Testis (tissue), 2 donors: ENCODE measurements at regions not wholly inside any gene's neighbourhood (a gene's known extent, or its start where the extent isn't known, plus 50 kb on each side); places are given as distances from the start of the nearest gene placed in this dataset.
"Not testable (repeated sequence)": the region's sequence is repeated elsewhere in the genome, so short reads cannot be mapped to it uniquely, and the experiment has no call there.

Experiments used
- DNase-seq: peaks from one replicate; pipeline ENCODE4 v3.0.0-alpha.2; 2019
- H3K27ac ChIP-seq, 2 donors: fragments of 200-600 bp; sonication (generic); one replicate each; pipeline ENCODE4 v1.5.1; 2019
- H3K27me3 ChIP-seq: fragments of 200-600 bp; sonication (generic); one replicate; pipeline ENCODE4 v1.5.1; 2019
- H3K36me3 ChIP-seq: fragments of 200-600 bp; sonication (generic); one replicate; pipeline ENCODE4 v1.5.1; 2017; ENCODE audit warnings: low read depth; ENCODE audit errors: missing control alignments
- H3K4me1 ChIP-seq: fragments of 200-600 bp; sonication (generic); one replicate; pipeline ENCODE4 v1.5.1; 2019
- H3K4me3 ChIP-seq, 2 donors: fragments of 200-600 bp; sonication (generic); one replicate each; pipeline ENCODE4 v1.5.1; 2017 to 2019
- H3K9me3 ChIP-seq: fragments of 200-600 bp; sonication (generic); one replicate; pipeline ENCODE4 v1.5.1; 2017
- CTCF ChIP-seq, 3 experiments: fragments of 450-650 bp in 2 of 3; fragments of 200-600 bp in 1 of 3; sonication (generic) in 1 of 3; IDR thresholded peaks; one replicate each; pipeline ENCODE4 v1.5.1; 2016 to 2019; ENCODE audit warnings: antibody characterized with exemption in 3 of 3, mild to moderate bottlenecking in 2 of 3, moderate library complexity in 1 of 3
- POLR2A ChIP-seq: fragments of 450-650 bp; IDR thresholded peaks from one replicate; pipeline ENCODE4 v1.6.1; 2017; ENCODE audit warnings: antibody characterized with exemption, mild to moderate bottlenecking, moderate library complexity
- WGBS, 2 donors: methylation state at CpG; one replicate each; pipeline ENCODE4 v1.1.5; 2018; 5-methylcytosine and 5-hydroxymethylcytosine counted together
- intact Hi-C: fragments of 100-400 bp; cut with DNase I; formaldehyde crosslinking; loops from one replicate; pipeline ENCODE4 v1.15.1; 2023; ENCODE audit warnings: low total_unique reads

GRCh38 chr13:37179645-37180044 lies 74.2 kb upstream of the CSNK1A1L start:
- Histone ChIP-seq H3K9me3 (no peaks in the 10 kb centered on the region), H3K36me3 (no peaks in the 10 kb centered on the region), H3K4me3 (no peak overlapping the region), H3K4me1 (no peaks in the 10 kb centered on the region), H3K27ac (no peak overlapping the region), H3K27me3 (no peaks in the 10 kb centered on the region)
- WGBS, 2 donors, result 94 to 96% methylated on average over 4 of the region's 4 CpGs
- intact Hi-C loops, result no loop called here
- TF ChIP-seq POLR2A, result no peak
- TF ChIP-seq CTCF (IDR thresholded peaks at IDR 0.05), result no peak
- no peak for DNase-seq

GRCh38 chr13:37177125-37177524 lies 71.7 kb upstream of the CSNK1A1L start:
- no peaks in the 10 kb centered on the region for H3K4me1 ChIP-seq
- intact Hi-C loops, result no loop called here
- no peak for DNase-seq
- H3K9me3 ChIP-seq, result no peaks in the 10 kb centered on the region
- H3K36me3 ChIP-seq, result no peaks in the 10 kb centered on the region
- WGBS, 2 donors, result 89 to 92% methylated on average over 3 of the region's 3 CpGs
- H3K27ac ChIP-seq, result no peak overlapping the region
- H3K27me3 ChIP-seq, result no peaks in the 10 kb centered on the region
- TF ChIP-seq CTCF (IDR thresholded peaks at IDR 0.05), result no peak
- no peak overlapping the region for H3K4me3 ChIP-seq

- 50 to 51% methylated on average over 2 of the region's 2 CpGs for WGBS, 2 donors
These were observed 70.5 kb upstream of the CSNK1A1L start for GRCh38 chr13:37175996-37176395.

GRCh38 chr13:37173214-37173613 lies 67.8 kb upstream of the CSNK1A1L start:
- WGBS, 2 donors, result 61 to 68% methylated on average over 3 of the region's 3 CpGs
- intact Hi-C loops, result no loop called here
- H3K36me3 ChIP-seq, result no peaks in the 10 kb centered on the region
- no peak for DNase-seq
- H3K27me3 ChIP-seq, result no peaks in the 10 kb centered on the region
- H3K9me3 ChIP-seq, result no peaks in the 10 kb centered on the region
- H3K4me1 ChIP-seq, result no peaks in the 10 kb centered on the region
- no peak overlapping the region for H3K27ac ChIP-seq
- TF ChIP-seq POLR2A (no peak), CTCF (IDR thresholded peaks at IDR 0.05) (no peak)
- no peak overlapping the region for H3K4me3 ChIP-seq

More at GRCh38 chr13:37175996-37176395, 70.5 kb upstream of the CSNK1A1L start:
- TF ChIP-seq POLR2A, result no peak
- TF ChIP-seq CTCF (IDR thresholded peaks at IDR 0.05), result no peak
- H3K36me3 ChIP-seq, result no peaks in the 10 kb centered on the region
- H3K4me1 ChIP-seq, result no peaks in the 10 kb centered on the region
- intact Hi-C loops, result no loop called here
- H3K27ac ChIP-seq, result no peak overlapping the region
- H3K9me3 ChIP-seq, result no peaks in the 10 kb centered on the region
- DNase-seq, result no peak
- H3K27me3 ChIP-seq, result no peaks in the 10 kb centered on the region
- H3K4me3 ChIP-seq, result no peak overlapping the region

GRCh38 chr13:37172226-37172625 lies 66.8 kb upstream of the CSNK1A1L start:
- not testable (repeated sequence) for DNase-seq
- 88 to 89% methylated on average over 7 to 11 of the region's 11 CpGs for WGBS, 2 donors

More at GRCh38 chr13:37172226-37172625, 66.8 kb upstream of the CSNK1A1L start:
- H3K4me1 ChIP-seq, intact Hi-C loops, H3K27me3 ChIP-seq, H3K27ac ChIP-seq, H3K36me3 ChIP-seq, H3K9me3 ChIP-seq, H3K4me3 ChIP-seq: not testable (repeated sequence)
